Thoracic aorta (tissue), 2 donors: ENCODE measurements at regions not wholly inside any gene's neighbourhood (a gene's known extent, or its start where the extent isn't known, plus 50 kb on each side); places are given as distances from the start of the nearest gene placed in this dataset.

ENCODE experiments used
- ATAC-seq: fragments of 150-250 bp; one replicate; pipeline ENCODE4 v1.8.0; 2017; ENCODE audit warnings: low read depth; ENCODE audit not compliant: insufficient number of reproducible peaks, low FRiP score
- DNase-seq: peaks from one replicate; pipeline ENCODE4 v3.0.0-alpha.2; 2020; ENCODE audit warnings: low spot score
- H3K27ac ChIP-seq, 2 donors: fragments of 200-600 bp; sonication (generic); 1 replicate in 1 of 2; 2 replicates in 1 of 2; pipeline ENCODE4 v1.5.1; 2016; ENCODE audit warnings: mild to moderate bottlenecking in 2 of 2, moderate library complexity in 2 of 2
- H3K27me3 ChIP-seq: fragments of 200-600 bp; sonication (generic); replicated peaks from 2 replicates; pipeline ENCODE4 v1.6.0; 2016; ENCODE audit warnings: mild to moderate bottlenecking; ENCODE audit not compliant: insufficient read depth
- H3K36me3 ChIP-seq: fragments of 200-600 bp; sonication (generic); one replicate; pipeline ENCODE4 v1.5.1; 2016
- H3K4me1 ChIP-seq, 2 donors: fragments of 200-600 bp; sonication (generic); 1 replicate in 1 of 2; 2 replicates in 1 of 2; pipeline versions ENCODE4 v1.5.1 to v1.6.0; 2016; ENCODE audit warnings: low read depth in 2 of 2, mild to moderate bottlenecking in 1 of 2; ENCODE audit not compliant: control insufficient read depth in 1 of 2
- H3K4me3 ChIP-seq: fragments of 200-600 bp; sonication (generic); 2 replicates; pipeline ENCODE4 v1.5.1; 2016; ENCODE audit warnings: mild to moderate bottlenecking
- H3K9me3 ChIP-seq: fragments of 200-600 bp; sonication (generic); 2 replicates; pipeline ENCODE4 v1.5.1; 2016
- CTCF ChIP-seq: fragments of 200-600 bp; sonication (generic); IDR thresholded peaks from one replicate; pipeline ENCODE4 v1.5.1; 2019; ENCODE audit warnings: antibody characterized with exemption

GRCh38 chr21:38203229-38203628 lies 53.6 kb upstream of the KCNJ15 start:
- ATAC-seq: no peak
- H3K4me3 ChIP-seq: no peak overlapping the region
- no peak overlapping the region for H3K27ac ChIP-seq
- H3K4me1 ChIP-seq: no peaks in the 10 kb centered on the region
- no peaks in the 10 kb centered on the region for H3K9me3 ChIP-seq
- DNase-seq: no peak
- no peaks in the 10 kb centered on the region for H3K36me3 ChIP-seq
- TF ChIP-seq CTCF: no peak
- H3K27me3 ChIP-seq: no peaks in the 10 kb centered on the region

GRCh38 chr21:38205940-38206339 lies 50.9 kb upstream of the KCNJ15 start:
- Histone ChIP-seq H3K9me3 (no peaks in the 10 kb centered on the region), H3K27ac (no peak overlapping the region), H3K36me3 (no peaks in the 10 kb centered on the region), H3K27me3 (no peaks in the 10 kb centered on the region), H3K4me1 (no peaks in the 10 kb centered on the region), H3K4me3 (no peak overlapping the region)
- no peak for TF ChIP-seq CTCF
- DNase-seq: no peak
- no peak for ATAC-seq

- H3K27me3 ChIP-seq: no peaks in the 10 kb centered on the region
- no peak overlapping the region for H3K27ac ChIP-seq
- H3K4me1 ChIP-seq: peaks cover 0 to 6% of the 10 kb centered on the region in 2 donors
- DNase-seq (no peak), ATAC-seq (no peak)
- H3K4me3 ChIP-seq: no peak overlapping the region
- no peaks in the 10 kb centered on the region for H3K36me3 ChIP-seq
- no peak for TF ChIP-seq CTCF
- H3K9me3 ChIP-seq: no peaks in the 10 kb centered on the region
Measured at GRCh38 chr21:38206646-38207045, 50.1 kb upstream of the KCNJ15 start.
